Sigmoid colon (tissue), 4 donors: ENCODE measurements at regions not wholly inside any gene's neighbourhood (a gene's known extent, or its start where the extent isn't known, plus 50 kb on each side); places are given as distances from the start of the nearest gene placed in this dataset.

Experiments
- CTCF ChIP-seq, 4 experiments: fragments of 450-650 bp in 3 of 4; fragments of 200-600 bp in 1 of 4; IDR thresholded peaks; one replicate each; pipeline ENCODE4 v1.5.1; 2016 to 2019; ENCODE audit warnings: antibody characterized with exemption in 4 of 4, mild to moderate bottlenecking in 3 of 4, moderate library complexity in 2 of 4
- POLR2A ChIP-seq, 2 donors: fragments of 450-650 bp; IDR thresholded peaks; one replicate each; pipeline ENCODE4 v1.6.1; 2016; ENCODE audit warnings: antibody characterized with exemption in 2 of 2, mild to moderate bottlenecking in 2 of 2, moderate library complexity in 2 of 2
- POLR2AphosphoS5 ChIP-seq, 4 donors: sonication (generic); formaldehyde crosslinking; IDR thresholded peaks; one replicate each; pipeline ENCODE4 v1.6.1; 2017; ENCODE audit warnings: antibody characterized with exemption in 4 of 4

- TF ChIP-seq POLR2A (IDR thresholded peaks at IDR 0.05) (no peak), CTCF (IDR thresholded peaks at IDR 0.05) (no peak), POLR2AphosphoS5 (IDR thresholded peaks at IDR 0.05) (no peak)
Observed at GRCh38 chr2:12890481-12890991, 173.8 kb downstream of the TRIB2 start.
